ENCODE measurements at regions not wholly inside any gene's neighbourhood (a gene's known extent, or its start where the extent isn't known, plus 50 kb on each side); places are given as distances from the start of the nearest gene placed in this dataset.

- TF ChIP-seq PATZ1 (tag by site-specific recombination; IDR thresholded peaks at IDR 0.05) (no peak), ZNF830 (tag by site-specific recombination; IDR thresholded peaks at IDR 0.05; ENCODE audit: low read depth) (no peak), EGR2 (tag by site-specific recombination; IDR thresholded peaks at IDR 0.05; ENCODE audit: low read depth) (no peak), ZFP69B (tag by site-specific recombination; IDR thresholded peaks at IDR 0.05) (no peak), SCRT1 (tag by site-specific recombination; IDR thresholded peaks at IDR 0.05; ENCODE audit: borderline replicate concordance) (no peak), ZNF791 (tag by site-specific recombination; IDR thresholded peaks at IDR 0.05) (no peak), ZNF354C (tag by site-specific recombination; IDR thresholded peaks at IDR 0.05; ENCODE audit: borderline replicate concordance, low read depth) (no peak), ZNF140 (tag by site-specific recombination; IDR thresholded peaks at IDR 0.05) (no peak), ZNF692 (tag by site-specific recombination; IDR thresholded peaks at IDR 0.05) (no peak), OSR2 (tag by site-specific recombination; IDR thresholded peaks at IDR 0.05) (no peak), ZNF169 (tag by site-specific recombination; IDR thresholded peaks at IDR 0.05) (no peak), ZNF521 (tag by site-specific recombination; IDR thresholded peaks at IDR 0.05) (no peak), ZNF280D (tag by site-specific recombination; IDR thresholded peaks at IDR 0.05) (no peak), ZNF341 (tag by site-specific recombination; IDR thresholded peaks at IDR 0.05; ENCODE audit: low read depth) (no peak), HOXD13 (CRISPR knock-in tag; IDR thresholded peaks at IDR 0.05; ENCODE audit: borderline replicate concordance) (no peak), ZNF658 (tag by site-specific recombination; IDR thresholded peaks at IDR 0.05) (no peak), ZFHX2 (tag by site-specific recombination; conservative IDR thresholded peaks at IDR 0.05) (no peak), ZSCAN4 (tag by site-specific recombination; IDR thresholded peaks at IDR 0.05) (no peak)
- Histone ChIP-seq H3K4me3 (ENCODE audit: low read depth, low read length) (no peak overlapping the region), H3K36me3 (ENCODE audit: control insufficient read depth in 2 of 2, insufficient read depth in 1 of 2, low read length in 2 of 2) (no peaks in the 10 kb centered on the region), H3K9me3 (ENCODE audit: control insufficient read depth, insufficient read depth, low read depth, low read length) (no peaks in the 10 kb centered on the region), H3K27ac (ENCODE audit: extremely low read depth, low read depth, low read length) (no peak overlapping the region), H3K4me1 (ENCODE audit: control insufficient read depth, insufficient read depth, low read length) (no peaks in the 10 kb centered on the region)
- ChIA-PET POLR2A (no interaction called here), CTCF (no interaction called here)
Measured at GRCh38 chr13:90623318-90624011, 724.0 kb upstream of the MIR17HG start.

- CTCF ChIA-PET, result no interaction called here
- POLR2A ChIA-PET, result no interaction called here
- Histone ChIP-seq H3K36me3 (ENCODE audit: control insufficient read depth in 2 of 2, insufficient read depth in 1 of 2, low read length in 2 of 2) (no peaks in the 10 kb centered on the region), H3K4me1 (ENCODE audit: control insufficient read depth, insufficient read depth, low read length) (no peaks in the 10 kb centered on the region), H3K4me3 (ENCODE audit: low read depth, low read length) (no peak overlapping the region), H3K27ac (ENCODE audit: extremely low read depth, low read depth, low read length) (no peak overlapping the region), H3K9me3 (ENCODE audit: control insufficient read depth, insufficient read depth, low read depth, low read length) (no peaks in the 10 kb centered on the region)
- TF ChIP-seq ZNF2 (tag by site-specific recombination; IDR thresholded peaks at IDR 0.05), result no peak
- TF ChIP-seq ZNF341 (tag by site-specific recombination; IDR thresholded peaks at IDR 0.05; ENCODE audit: low read depth), result no peak
- TF ChIP-seq ELK4 (IDR thresholded peaks at IDR 0.05; ENCODE audit: borderline replicate concordance, low read depth, low read length), result no peak
- TF ChIP-seq KLF7 (tag by site-specific recombination; IDR thresholded peaks at IDR 0.05; ENCODE audit: borderline replicate concordance), result no peak
- no peak for TF ChIP-seq ZNF768 (tag by site-specific recombination; IDR thresholded peaks at IDR 0.05)
- no peak for TF ChIP-seq ZIC2 (tag by site-specific recombination; IDR thresholded peaks at IDR 0.05)
- TF ChIP-seq ZNF473 (tag by site-specific recombination; IDR thresholded peaks at IDR 0.05), result no peak
- TF ChIP-seq SP2 (tag by site-specific recombination; IDR thresholded peaks at IDR 0.05), result no peak
- no peak for TF ChIP-seq ZNF391 (tag by site-specific recombination; IDR thresholded peaks at IDR 0.05; ENCODE audit: borderline replicate concordance, low read depth)
- no peak for TF ChIP-seq ZNF416 (tag by site-specific recombination; IDR thresholded peaks at IDR 0.05)
- TF ChIP-seq GLIS2 (tag by site-specific recombination; IDR thresholded peaks at IDR 0.05), result no peak
Measured at GRCh38 chr13:90627813-90628212, 719.7 kb upstream of the MIR17HG start.

Measured in HEK293 (cell line).